Brain microvascular endothelial cell (primary cell): ENCODE measurements at regions not wholly inside any gene's neighbourhood (a gene's known extent, or its start where the extent isn't known, plus 50 kb on each side); places are given as distances from the start of the nearest gene placed in this dataset.

Source experiments
- DNase-seq: peaks from one replicate; pipeline ENCODE4 v3.0.0-alpha.2; 2020
- H3K27ac ChIP-seq: fragments of 250-450 bp; sonication (Bioruptor Pico); 2 replicates; pipeline ENCODE4 v1.5.1; 2020; ENCODE audit warnings: mild to moderate bottlenecking, moderate library complexity
- H3K27me3 ChIP-seq: fragments of 250-450 bp; sonication (Bioruptor Pico); replicated peaks from 2 replicates; pipeline ENCODE4 v1.5.1; 2020; ENCODE audit warnings: mild to moderate bottlenecking
- H3K36me3 ChIP-seq: fragments of 250-450 bp; sonication (Bioruptor Pico); replicated peaks from 2 replicates; pipeline ENCODE4 v1.5.1; 2020; ENCODE audit warnings: mild to moderate bottlenecking
- H3K4me3 ChIP-seq: 2 replicates; pipeline ENCODE4 v1.5.1; 2011; ENCODE audit warnings: low read depth, mild to moderate bottlenecking, control low read depth, low read length, moderate library complexity
- CTCF ChIP-seq: IDR thresholded peaks from 2 replicates; pipeline ENCODE4 v1.5.1; 2011; ENCODE audit warnings: low read depth, mild to moderate bottlenecking, moderate library complexity, low read length, control low read depth, inconsistent platforms; ENCODE audit errors: missing control alignments
- in situ Hi-C: cut with HindIII; loops from 2 replicates; pipeline ENCODE4 v1.10.0; 2017; ENCODE audit warnings: low sequenced_read_pairs, low pct_ligation_motif_present

- TF ChIP-seq CTCF, result no peak
- in situ Hi-C loops, result no loop called here
- H3K27me3 ChIP-seq, result no peaks in the 10 kb centered on the region
- no peak overlapping the region for H3K4me3 ChIP-seq
- no peak for DNase-seq
- H3K27ac ChIP-seq, result no peak overlapping the region
- no peaks in the 10 kb centered on the region for H3K36me3 ChIP-seq
Measured at GRCh38 chr21:35360870-35361570, 311.9 kb upstream of the RUNX1 start.

GRCh38 chr21:35359076-35359475, 310.0 kb upstream of the RUNX1 start:
- H3K4me3 ChIP-seq, result no peak overlapping the region
- in situ Hi-C loops, result no loop called here
- no peak for DNase-seq
- H3K36me3 ChIP-seq, result no peaks in the 10 kb centered on the region
- no peak for TF ChIP-seq CTCF
- no peak overlapping the region for H3K27ac ChIP-seq
- no peaks in the 10 kb centered on the region for H3K27me3 ChIP-seq

GRCh38 chr21:35358008-35358407, 308.9 kb upstream of the RUNX1 start:
- in situ Hi-C loops, result no loop called here

GRCh38 chr21:35357041-35357780, 308.1 kb upstream of the RUNX1 start:
- no peak for TF ChIP-seq CTCF
- DNase-seq, result no peak
- Histone ChIP-seq H3K27ac (no peak overlapping the region), H3K36me3 (no peaks in the 10 kb centered on the region), H3K27me3 (no peaks in the 10 kb centered on the region), H3K4me3 (no peak overlapping the region)
- in situ Hi-C loops, result no loop called here

More at GRCh38 chr21:35358008-35358407, 308.9 kb upstream of the RUNX1 start:
- no peak for TF ChIP-seq CTCF
- Histone ChIP-seq H3K27me3 (no peaks in the 10 kb centered on the region), H3K4me3 (no peak overlapping the region), H3K36me3 (no peaks in the 10 kb centered on the region), H3K27ac (no peak overlapping the region)
- no peak for DNase-seq

- H3K27me3 ChIP-seq, result no peaks in the 10 kb centered on the region
- no peak for TF ChIP-seq CTCF
- no peak overlapping the region for H3K4me3 ChIP-seq
- H3K36me3 ChIP-seq, result no peaks in the 10 kb centered on the region
- DNase-seq, result no peak
- in situ Hi-C loops, result no loop called here
- no peak overlapping the region for H3K27ac ChIP-seq
Measured at GRCh38 chr21:35354078-35354477, 305.0 kb upstream of the RUNX1 start.

- no peak for TF ChIP-seq CTCF
- H3K27me3 ChIP-seq, result no peaks in the 10 kb centered on the region
- in situ Hi-C loops, result no loop called here
- no peak overlapping the region for H3K4me3 ChIP-seq
- no peak for DNase-seq
- no peak overlapping the region for H3K27ac ChIP-seq
- H3K36me3 ChIP-seq, result no peaks in the 10 kb centered on the region
Measured at GRCh38 chr21:35352793-35353192, 303.7 kb upstream of the RUNX1 start.
